ENCODE measurements at regions not wholly inside any gene's neighbourhood (a gene's known extent, or its start where the extent isn't known, plus 50 kb on each side); places are given as distances from the start of the nearest gene placed in this dataset.

DNA sequence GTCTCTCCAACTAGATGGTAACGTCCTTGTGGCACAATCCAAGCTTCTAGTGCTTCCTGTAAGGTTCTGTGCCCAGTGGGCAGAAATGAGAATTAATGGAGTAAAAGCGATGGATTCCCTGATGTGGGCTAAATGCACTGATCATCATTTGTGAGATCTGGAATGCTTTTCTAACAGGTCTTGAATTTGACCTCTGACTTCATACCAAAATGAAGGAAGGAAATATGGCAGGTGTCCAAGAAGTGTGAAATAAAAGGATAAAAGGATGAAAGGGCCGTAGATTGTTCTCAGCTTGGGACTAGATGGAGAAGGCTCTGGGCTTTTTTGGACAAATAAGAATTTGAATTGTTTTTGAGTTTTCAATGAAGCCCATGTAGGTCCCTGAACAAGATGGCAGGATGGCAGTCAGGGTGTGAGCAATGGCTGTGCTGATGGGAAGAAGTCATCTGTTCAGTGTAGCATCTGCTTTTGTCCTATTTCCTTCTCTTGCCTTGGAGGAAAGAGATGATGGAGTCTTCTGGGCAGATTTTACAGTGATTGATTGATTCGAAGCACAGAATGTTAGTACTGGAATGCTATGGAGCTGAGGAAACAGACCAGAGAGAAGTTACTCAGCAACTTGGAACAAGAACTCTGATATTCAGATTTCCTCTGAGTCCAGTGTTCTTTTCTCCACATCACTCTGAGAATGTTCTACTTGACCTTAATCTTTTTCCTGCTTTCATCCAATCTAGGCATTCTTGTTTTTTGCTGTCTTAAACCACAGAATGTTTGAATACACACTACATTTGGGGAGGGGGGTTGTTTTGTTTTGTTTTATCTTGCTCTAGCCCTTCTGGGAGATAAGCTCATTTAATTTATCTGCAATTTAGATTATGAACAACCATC is 286.0 kb downstream of the HLX start:
- no peak for TF ChIP-seq EZH2 (IDR thresholded peaks at IDR 0.05; ENCODE audit: borderline replicate concordance, low read length)
- TF ChIP-seq, protein P1, sequence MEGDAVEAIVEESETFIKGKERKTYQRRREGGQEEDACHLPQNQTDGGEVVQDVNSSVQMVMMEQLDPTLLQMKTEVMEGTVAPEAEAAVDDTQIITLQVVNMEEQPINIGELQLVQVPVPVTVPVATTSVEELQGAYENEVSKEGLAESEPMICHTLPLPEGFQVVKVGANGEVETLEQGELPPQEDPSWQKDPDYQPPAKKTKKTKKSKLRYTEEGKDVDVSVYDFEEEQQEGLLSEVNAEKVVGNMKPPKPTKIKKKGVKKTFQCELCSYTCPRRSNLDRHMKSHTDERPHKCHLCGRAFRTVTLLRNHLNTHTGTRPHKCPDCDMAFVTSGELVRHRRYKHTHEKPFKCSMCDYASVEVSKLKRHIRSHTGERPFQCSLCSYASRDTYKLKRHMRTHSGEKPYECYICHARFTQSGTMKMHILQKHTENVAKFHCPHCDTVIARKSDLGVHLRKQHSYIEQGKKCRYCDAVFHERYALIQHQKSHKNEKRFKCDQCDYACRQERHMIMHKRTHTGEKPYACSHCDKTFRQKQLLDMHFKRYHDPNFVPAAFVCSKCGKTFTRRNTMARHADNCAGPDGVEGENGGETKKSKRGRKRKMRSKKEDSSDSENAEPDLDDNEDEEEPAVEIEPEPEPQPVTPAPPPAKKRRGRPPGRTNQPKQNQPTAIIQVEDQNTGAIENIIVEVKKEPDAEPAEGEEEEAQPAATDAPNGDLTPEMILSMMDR (IDR thresholded peaks at IDR 0.05; ENCODE audit: low read length) = no peak
